UCSD-AML1 (cell line): ENCODE measurements at regions not wholly inside any gene's neighbourhood (a gene's known extent, or its start where the extent isn't known, plus 50 kb on each side); places are given as distances from the start of the nearest gene placed in this dataset.

ENCODE experiments used
- DNase-seq: peaks from one replicate; lab custom pipeline; 2025; ENCODE audit not compliant: unreplicated experiment; lab: John Stamatoyannopoulos, UW

- DNase-seq, result no peak
These were observed 127.0 kb downstream of the MCHR2 start for GRCh38 chr6:99867026-99867425.

GRCh38 chr6:99868074-99868702, 125.8 kb downstream of the MCHR2 start:
- DNase-seq, result peak; percentile 47
